ENCODE measurements at regions not wholly inside any gene's neighbourhood (a gene's known extent, or its start where the extent isn't known, plus 50 kb on each side); places are given as distances from the start of the nearest gene placed in this dataset.

DNA sequence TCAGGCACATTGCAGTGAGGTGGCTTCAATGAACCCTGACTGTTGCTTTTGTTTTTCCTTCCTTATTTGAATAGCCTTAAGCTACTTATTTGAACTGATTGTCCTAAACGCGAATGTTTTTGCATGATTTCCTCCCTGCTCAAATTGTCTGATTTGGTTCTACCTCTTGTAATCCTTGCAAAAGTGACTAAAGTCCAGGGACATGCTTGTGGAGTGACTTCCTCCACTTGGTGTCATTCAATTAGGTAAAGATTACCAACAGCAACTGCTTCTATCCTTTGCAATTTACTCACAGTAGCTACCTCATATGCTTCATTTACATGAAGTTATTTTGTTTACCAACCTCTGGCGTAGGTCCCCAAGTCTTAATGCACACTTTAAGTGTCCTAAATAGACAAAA lies 295.9 kb upstream of the TMEM229A start:
- Histone ChIP-seq H2AFZ (ENCODE audit: low read length) (no peak overlapping the region), H3K4me3 (ENCODE audit: low read depth, low read length, poor library complexity, severe bottlenecking) (no peak overlapping the region), H3K27me3 (ENCODE audit: insufficient read depth, low read length) (no peaks in the 10 kb centered on the region), H3K4me2 (ENCODE audit: low read length) (no peak overlapping the region), H3K9me3 (ENCODE audit: low read length) (no peaks in the 10 kb centered on the region), H3K4me1 (ENCODE audit: insufficient read depth, low read length, severe bottlenecking) (no peaks in the 10 kb centered on the region), H3K9me2 (ENCODE audit: low read depth, low read length) (no peaks in the 10 kb centered on the region), H3K79me2 (ENCODE audit: insufficient read depth, low read length) (no peaks in the 10 kb centered on the region), H3K9ac (ENCODE audit: low read length) (no peak overlapping the region), H4K20me1 (ENCODE audit: insufficient read depth, low read length) (no peaks in the 10 kb centered on the region), H3K36me3 (ENCODE audit: insufficient read depth, low read length) (no peaks in the 10 kb centered on the region), H3K27ac (ENCODE audit: low read depth, low read length, poor library complexity, severe bottlenecking) (no peak overlapping the region), H3F3A (ENCODE audit: insufficient read depth, low read length) (no peaks in the 10 kb centered on the region)
- TF ChIP-seq, protein P1, sequence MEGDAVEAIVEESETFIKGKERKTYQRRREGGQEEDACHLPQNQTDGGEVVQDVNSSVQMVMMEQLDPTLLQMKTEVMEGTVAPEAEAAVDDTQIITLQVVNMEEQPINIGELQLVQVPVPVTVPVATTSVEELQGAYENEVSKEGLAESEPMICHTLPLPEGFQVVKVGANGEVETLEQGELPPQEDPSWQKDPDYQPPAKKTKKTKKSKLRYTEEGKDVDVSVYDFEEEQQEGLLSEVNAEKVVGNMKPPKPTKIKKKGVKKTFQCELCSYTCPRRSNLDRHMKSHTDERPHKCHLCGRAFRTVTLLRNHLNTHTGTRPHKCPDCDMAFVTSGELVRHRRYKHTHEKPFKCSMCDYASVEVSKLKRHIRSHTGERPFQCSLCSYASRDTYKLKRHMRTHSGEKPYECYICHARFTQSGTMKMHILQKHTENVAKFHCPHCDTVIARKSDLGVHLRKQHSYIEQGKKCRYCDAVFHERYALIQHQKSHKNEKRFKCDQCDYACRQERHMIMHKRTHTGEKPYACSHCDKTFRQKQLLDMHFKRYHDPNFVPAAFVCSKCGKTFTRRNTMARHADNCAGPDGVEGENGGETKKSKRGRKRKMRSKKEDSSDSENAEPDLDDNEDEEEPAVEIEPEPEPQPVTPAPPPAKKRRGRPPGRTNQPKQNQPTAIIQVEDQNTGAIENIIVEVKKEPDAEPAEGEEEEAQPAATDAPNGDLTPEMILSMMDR (IDR thresholded peaks at IDR 0.05; ENCODE audit: low read length), result no peak
- TF ChIP-seq EZH2 (IDR thresholded peaks at IDR 0.05; ENCODE audit: borderline replicate concordance, low read length), result no peak

DNA sequence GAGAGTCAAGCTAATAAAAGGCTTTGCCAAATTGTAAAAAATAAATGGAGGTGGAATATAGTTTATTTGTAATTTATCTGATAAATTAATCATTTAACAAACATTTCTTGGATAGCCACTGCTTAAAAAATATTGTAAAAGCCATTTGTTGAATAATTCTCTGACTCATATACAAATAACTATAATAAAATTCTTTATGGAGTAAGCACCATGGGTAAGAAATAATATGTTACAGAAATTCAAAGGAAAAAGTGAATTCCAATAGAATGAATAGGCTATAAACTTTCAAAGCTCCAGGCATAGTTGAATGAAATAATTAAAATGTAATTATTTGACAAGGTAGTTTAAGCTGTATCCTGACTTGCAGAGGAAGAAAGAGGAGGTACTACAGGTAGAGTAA lies 291.4 kb upstream of the TMEM229A start:
- no peaks in the 10 kb centered on the region for H3K9me2 ChIP-seq (ENCODE audit: low read depth, low read length)
- no peaks in the 10 kb centered on the region for H3K27me3 ChIP-seq (ENCODE audit: insufficient read depth, low read length)
- no peak overlapping the region for H2AFZ ChIP-seq (ENCODE audit: low read length)
- no peaks in the 10 kb centered on the region for H3K36me3 ChIP-seq (ENCODE audit: insufficient read depth, low read length)
- H3K79me2 ChIP-seq (ENCODE audit: insufficient read depth, low read length), result no peaks in the 10 kb centered on the region
- no peaks in the 10 kb centered on the region for H3K4me1 ChIP-seq (ENCODE audit: insufficient read depth, low read length, severe bottlenecking)
- no peak overlapping the region for H3K4me3 ChIP-seq (ENCODE audit: low read depth, low read length, poor library complexity, severe bottlenecking)
- TF ChIP-seq, protein P1 (IDR thresholded peaks at IDR 0.05; ENCODE audit: low read length), result no peak
- no peak for TF ChIP-seq EZH2 (IDR thresholded peaks at IDR 0.05; ENCODE audit: borderline replicate concordance, low read length)
- H3K9ac ChIP-seq (ENCODE audit: low read length), result no peak overlapping the region
- no peak overlapping the region for H3K27ac ChIP-seq (ENCODE audit: low read depth, low read length, poor library complexity, severe bottlenecking)
- H3F3A ChIP-seq (ENCODE audit: insufficient read depth, low read length), result no peaks in the 10 kb centered on the region
- no peaks in the 10 kb centered on the region for H4K20me1 ChIP-seq (ENCODE audit: insufficient read depth, low read length)
- no peak overlapping the region for H3K4me2 ChIP-seq (ENCODE audit: low read length)
- no peaks in the 10 kb centered on the region for H3K9me3 ChIP-seq (ENCODE audit: low read length)

DNA sequence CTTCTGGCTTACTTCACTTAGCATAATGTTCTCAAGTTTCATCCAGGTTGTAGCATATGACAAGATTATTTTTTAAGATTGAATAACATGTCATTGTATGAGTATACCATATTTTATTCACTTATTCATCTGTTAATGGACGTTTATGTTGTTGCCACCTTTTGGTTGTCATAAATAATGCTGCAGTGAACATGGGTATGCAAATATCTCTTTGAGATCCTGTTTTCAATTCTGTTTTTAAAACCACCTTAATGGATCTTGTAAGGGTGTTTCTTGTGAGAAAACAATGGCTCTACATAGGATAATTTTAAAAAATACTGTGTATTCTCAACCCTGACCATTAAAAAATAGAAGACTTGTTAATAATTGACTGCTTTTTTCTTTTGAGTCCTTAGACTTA lies 290.7 kb upstream of the TMEM229A start:
- Histone ChIP-seq H3K4me3 (ENCODE audit: low read depth, low read length, poor library complexity, severe bottlenecking) (no peak overlapping the region), H3K27ac (ENCODE audit: low read depth, low read length, poor library complexity, severe bottlenecking) (no peak overlapping the region), H3K9me3 (ENCODE audit: low read length) (no peaks in the 10 kb centered on the region), H3K4me2 (ENCODE audit: low read length) (no peak overlapping the region), H3K27me3 (ENCODE audit: insufficient read depth, low read length) (no peaks in the 10 kb centered on the region), H3K9ac (ENCODE audit: low read length) (no peak overlapping the region), H3K36me3 (ENCODE audit: insufficient read depth, low read length) (no peaks in the 10 kb centered on the region), H3K9me2 (ENCODE audit: low read depth, low read length) (no peaks in the 10 kb centered on the region), H2AFZ (ENCODE audit: low read length) (no peak overlapping the region), H3F3A (ENCODE audit: insufficient read depth, low read length) (no peaks in the 10 kb centered on the region), H3K4me1 (ENCODE audit: insufficient read depth, low read length, severe bottlenecking) (no peaks in the 10 kb centered on the region), H3K79me2 (ENCODE audit: insufficient read depth, low read length) (no peaks in the 10 kb centered on the region), H4K20me1 (ENCODE audit: insufficient read depth, low read length) (no peaks in the 10 kb centered on the region)
- TF ChIP-seq, protein P1 (IDR thresholded peaks at IDR 0.05; ENCODE audit: low read length), result no peak
- TF ChIP-seq EZH2 (IDR thresholded peaks at IDR 0.05; ENCODE audit: borderline replicate concordance, low read length), result no peak

Measured in OCI-LY1 (cell line).